ENCODE measurements at regions not wholly inside any gene's neighbourhood (a gene's known extent, or its start where the extent isn't known, plus 50 kb on each side); places are given as distances from the start of the nearest gene placed in this dataset.

DNA sequence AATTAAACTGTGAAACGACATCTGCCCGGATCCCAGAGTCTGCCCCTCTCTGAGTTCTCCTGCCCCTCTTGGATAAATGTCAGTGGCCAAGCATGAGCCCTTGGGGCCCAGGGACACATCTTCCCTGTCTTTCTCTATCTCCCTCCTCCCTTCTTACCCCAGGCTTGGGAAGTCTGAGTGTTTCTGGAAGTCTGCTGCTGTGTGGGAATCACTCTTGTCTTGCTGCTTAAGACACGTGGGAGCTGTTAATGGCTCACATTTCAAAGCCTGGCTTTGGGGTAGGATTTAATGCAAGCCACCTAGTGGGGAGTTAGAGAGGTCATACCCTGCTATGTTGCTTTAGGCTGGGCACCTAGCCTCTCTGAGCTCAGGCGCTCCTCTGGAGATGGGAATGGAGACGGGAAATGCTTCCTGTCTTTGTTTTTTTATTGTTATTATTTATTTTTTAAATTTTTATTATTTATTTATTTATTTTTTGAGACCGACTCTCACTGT lies 218.5 kb upstream of the CIBAR2 start:
- TF ChIP-seq, protein P1, sequence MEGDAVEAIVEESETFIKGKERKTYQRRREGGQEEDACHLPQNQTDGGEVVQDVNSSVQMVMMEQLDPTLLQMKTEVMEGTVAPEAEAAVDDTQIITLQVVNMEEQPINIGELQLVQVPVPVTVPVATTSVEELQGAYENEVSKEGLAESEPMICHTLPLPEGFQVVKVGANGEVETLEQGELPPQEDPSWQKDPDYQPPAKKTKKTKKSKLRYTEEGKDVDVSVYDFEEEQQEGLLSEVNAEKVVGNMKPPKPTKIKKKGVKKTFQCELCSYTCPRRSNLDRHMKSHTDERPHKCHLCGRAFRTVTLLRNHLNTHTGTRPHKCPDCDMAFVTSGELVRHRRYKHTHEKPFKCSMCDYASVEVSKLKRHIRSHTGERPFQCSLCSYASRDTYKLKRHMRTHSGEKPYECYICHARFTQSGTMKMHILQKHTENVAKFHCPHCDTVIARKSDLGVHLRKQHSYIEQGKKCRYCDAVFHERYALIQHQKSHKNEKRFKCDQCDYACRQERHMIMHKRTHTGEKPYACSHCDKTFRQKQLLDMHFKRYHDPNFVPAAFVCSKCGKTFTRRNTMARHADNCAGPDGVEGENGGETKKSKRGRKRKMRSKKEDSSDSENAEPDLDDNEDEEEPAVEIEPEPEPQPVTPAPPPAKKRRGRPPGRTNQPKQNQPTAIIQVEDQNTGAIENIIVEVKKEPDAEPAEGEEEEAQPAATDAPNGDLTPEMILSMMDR (IDR thresholded peaks at IDR 0.05) = peak in 1 of 3 experiments; percentile 24
- no peak for TF ChIP-seq POLR2AphosphoS5 (IDR thresholded peaks at IDR 0.05; ENCODE audit: insufficient read depth in 1 of 2, low read depth in 1 of 2)

Measured in vagina (tissue), 2 donors.